ENCODE measurements at regions not wholly inside any gene's neighbourhood (a gene's known extent, or its start where the extent isn't known, plus 50 kb on each side); places are given as distances from the start of the nearest gene placed in this dataset.
"Not testable (repeated sequence)": the region's sequence is repeated elsewhere in the genome, so short reads cannot be mapped to it uniquely, and the experiment has no call there.

- DNase-seq, result not testable (repeated sequence)
Measured at GRCh38 chr1:228796945-228797344, 61.7 kb downstream of the RHOU start.

DNA sequence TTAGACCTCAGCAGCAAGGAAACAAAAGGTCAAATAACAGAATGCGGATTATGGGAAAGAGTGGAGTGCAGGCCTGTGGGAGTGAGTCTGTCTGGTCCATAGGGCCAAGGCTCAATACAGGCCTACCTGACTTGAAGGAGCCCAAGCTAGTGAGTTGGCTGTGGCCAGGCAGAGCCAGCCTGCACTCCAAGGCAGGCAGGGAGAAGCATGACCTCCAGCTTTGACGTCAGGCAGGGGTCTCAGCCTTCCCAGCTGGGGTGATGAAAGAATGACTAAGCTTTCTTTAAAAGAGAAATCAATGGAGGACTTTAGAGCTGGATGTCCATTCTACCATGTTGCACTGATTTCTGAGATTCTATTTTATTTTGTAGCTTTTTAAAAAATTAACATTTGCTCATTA is 62.8 kb downstream of the RHOU start:
- DNase-seq, result no peak

DNA sequence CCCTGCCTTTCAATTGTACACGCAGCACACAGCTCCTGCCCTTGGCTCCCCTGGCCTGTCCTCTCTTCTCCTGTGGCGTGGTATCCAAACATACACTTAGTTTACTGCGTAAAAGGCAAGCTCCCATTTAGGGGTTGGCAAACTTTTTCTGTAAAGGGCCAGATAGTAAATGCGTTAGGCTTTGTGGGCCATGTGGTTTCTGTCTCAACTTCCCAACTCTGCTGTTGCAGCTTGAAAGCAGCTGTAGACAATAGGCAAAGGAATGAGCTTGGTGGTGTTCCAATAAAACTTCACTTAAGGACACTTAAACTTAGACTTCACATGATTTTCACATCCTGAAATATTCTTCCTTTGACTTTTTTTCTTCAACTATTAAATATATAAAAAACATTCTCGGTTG is 63.3 kb downstream of the RHOU start:
- DNase-seq, result no peak

DNA sequence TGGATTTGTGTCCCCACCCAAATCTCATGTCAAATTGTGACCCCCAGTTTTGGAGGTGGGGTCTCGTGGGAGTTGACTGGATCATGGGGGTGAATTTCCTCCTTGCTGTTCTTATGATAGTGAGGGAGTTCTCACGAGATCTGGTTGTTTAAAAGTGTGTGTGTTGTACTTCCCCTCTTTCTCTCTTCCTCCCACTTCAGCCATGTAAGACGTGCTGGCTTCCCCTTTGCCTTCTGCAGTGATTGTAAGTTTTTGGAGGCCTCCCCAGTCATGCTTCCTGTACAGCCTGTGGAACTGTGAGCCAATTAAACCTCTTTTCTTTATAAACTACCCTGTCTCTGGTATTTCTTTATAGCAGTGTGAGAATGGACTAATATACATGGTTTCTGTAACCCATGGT is 64.6 kb downstream of the RHOU start:
- peak; percentile 70 to 80 (median 75) for DNase-seq

GRCh38 chr1:228801068-228801467 is 65.8 kb downstream of the RHOU start:
- no peak for DNase-seq

DNA sequence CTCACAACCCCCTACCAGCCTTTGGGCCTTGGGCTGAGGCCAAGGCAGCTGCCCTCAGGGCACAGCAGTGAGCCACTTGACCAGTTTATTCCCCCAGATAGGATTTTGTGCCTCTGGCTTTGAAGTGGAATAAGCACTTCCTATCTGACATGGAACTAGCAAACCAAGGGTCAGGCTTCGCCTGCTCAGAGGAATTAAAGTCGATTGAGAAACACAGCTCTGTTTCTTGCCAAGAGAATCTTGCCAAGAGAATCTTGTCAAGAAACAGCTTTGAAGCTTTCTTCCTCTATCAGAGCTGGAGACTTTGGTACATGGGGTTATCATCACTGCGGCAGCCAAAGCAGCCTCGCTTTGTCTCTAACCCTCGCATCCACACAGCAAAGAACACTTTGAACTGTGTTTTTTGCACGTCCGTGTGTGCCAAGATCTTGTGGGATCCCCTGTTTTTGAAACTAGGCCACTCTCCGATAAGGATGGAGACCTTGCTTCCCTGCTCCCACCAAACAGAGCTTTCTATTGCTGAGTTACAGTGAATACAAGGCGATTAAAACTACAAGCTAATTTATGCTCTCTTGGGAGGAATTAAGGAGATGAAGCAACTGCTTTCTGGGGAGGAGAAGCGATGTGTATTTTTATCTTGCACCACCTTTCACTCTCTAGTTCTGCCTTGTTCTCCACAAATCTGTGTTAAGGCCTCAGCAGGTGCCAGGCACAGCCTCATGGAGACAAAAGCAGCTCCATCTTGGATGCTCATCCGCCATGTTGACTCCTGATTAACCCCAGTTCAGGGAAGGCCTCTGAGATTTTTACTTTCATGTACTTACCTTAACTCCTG is 67.3 kb downstream of the RHOU start:
- DNase-seq, result peak in 1 of 3 donors; percentile 20

DNA sequence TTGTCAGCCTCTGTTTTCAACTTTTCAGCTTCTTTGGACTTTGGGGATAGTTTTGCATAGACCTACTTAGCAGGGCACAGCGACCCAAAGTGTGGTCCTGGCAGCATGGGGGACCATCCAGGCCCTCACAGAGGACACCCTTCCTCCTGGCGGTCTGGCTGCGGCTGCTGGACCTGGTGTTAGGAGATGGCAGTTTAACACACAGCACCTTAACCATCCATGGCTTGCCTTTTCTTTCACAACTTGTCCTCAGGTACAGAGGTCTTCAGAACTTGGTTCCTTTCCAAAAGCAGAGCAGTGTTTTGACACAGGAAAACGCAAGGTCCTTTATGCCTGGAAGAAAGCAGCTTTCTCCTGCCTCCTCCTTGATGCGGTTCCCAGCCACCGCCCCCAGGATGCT is 68.1 kb downstream of the RHOU start:
- no peak for DNase-seq

DNA sequence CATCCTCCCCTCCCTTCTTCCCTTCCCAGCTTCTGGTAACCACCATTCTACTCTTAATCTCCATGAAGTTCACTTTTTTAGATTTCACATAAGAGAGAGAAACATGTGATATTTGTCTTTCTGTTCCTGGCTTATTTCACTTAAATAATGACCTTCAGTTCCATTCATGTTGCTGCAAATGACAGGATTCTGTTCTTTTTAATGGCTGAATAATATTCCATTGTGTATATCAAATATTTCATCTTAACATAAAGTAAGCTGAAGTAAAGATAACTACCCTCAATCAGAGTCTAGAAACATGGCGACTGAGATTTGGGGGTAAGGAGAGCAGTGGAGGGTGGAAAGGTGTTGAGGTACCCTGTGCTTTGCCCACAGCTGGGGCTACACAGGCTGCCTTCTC is 68.9 kb downstream of the RHOU start:
- DNase-seq, result no peak

DNA sequence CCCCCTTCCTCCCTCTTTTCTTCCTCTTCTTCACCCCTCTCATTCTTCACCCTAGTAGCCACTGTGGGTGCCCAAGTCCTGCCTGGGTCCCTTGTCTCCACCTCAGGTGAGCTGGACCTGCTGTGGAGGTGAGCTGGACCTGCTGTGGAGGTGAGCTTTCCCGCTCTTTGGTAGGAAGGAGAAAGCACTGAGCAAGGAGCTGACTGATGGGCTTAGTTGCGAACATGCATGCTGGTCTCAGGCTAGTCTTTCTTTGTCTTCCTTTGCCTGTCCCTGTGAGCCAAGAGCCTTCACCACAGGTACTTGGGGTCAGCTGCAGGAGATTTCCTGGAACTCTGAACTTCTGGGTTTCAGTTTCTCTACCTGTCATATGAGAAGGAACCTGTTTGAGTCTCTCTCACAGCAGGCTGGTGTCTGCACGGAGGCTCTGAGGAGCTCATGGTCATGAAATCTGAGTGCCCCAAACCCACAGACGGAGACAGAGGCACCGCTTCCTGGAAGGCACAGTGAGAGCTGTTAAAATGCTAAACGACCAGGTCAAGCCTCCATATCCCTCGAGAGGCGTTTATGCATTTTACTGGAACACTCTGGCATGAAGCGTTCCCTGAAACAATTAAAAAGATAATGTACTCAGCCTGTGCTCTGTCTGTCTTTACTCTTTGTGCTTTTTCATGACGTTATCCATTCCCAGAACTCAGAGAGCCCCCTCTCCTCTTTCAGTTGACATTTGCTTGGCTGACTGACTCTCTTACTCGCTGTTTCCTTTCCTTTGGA is 69.5 kb downstream of the RHOU start:
- DNase-seq, result no peak

DNA sequence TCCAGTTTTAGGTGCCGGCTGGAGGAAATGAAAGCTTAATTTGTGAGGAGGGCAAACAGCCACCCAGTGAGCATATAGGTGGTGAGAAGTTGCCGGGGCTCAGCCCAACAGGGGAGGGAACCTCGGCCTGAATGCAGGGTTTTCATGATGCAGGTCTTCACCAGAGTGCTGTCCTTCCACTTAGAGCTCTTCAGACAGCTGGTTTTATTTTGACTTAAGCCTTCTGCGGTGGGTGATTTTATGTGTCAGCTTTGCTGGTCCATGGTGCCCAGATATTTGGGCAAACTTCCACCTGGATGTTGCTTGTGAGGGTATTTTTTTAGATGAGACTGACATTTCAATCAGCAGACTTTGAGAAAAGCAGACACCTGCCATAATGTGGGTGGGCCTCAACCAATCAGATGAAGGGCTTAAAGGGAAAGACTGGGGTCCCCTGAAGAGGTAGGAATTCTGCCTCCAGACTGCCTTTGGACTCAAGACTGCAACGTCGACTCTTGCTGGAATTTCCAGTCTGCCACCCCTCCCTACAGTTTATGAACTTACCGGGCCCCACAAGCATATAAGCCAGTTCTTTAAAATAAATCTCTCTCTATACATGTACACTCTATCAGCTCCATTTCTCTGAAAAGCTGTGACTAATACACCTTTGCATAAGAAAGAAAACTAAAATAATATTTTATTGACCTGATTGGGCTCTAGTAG is 72.8 kb downstream of the RHOU start:
- no peak for DNase-seq

DNA sequence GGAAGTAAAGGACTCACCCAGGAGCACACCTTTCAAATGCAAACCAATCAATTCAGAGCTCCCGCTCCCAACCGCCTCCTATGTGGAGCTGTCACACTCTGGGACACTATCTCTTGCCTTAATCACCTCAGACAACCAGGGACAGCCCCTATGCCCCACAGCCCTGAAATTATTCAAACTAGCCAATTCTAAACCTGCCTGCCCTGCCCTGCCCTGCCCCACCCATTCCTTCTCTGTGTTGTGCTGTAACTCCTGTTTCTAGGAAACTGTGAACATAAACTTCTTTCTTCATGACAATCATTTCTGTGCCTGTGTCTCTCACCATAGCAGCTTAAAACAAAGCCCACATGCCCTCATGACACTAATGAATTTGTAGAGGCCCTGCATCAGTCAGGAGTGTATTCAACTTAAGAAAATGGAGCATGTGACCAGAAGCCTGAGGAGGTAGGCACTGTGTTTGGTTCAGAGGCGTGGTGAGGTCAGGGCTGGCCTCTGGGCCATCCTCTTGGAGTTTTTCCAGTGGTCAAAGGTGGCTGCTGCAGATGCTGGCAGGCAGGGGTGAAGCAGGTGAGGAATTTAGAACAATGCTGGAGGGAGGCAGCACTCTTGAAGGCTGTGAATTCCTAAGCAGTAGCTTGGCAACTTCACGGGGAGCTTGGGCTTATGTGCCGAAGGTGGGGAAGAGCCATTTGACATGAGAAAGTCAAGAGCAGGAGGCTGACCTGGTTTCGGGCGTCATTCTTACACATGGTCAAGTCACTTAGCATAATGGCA is 74.5 kb downstream of the RHOU start:
- no peak for DNase-seq

GRCh38 chr1:228810395-228810758 is 75.1 kb downstream of the RHOU start:
- DNase-seq, result no peak

- DNase-seq, result peak; percentile 42 to 51 (median 48)
Measured at GRCh38 chr1:228810878-228811711, 75.8 kb downstream of the RHOU start.

DNA sequence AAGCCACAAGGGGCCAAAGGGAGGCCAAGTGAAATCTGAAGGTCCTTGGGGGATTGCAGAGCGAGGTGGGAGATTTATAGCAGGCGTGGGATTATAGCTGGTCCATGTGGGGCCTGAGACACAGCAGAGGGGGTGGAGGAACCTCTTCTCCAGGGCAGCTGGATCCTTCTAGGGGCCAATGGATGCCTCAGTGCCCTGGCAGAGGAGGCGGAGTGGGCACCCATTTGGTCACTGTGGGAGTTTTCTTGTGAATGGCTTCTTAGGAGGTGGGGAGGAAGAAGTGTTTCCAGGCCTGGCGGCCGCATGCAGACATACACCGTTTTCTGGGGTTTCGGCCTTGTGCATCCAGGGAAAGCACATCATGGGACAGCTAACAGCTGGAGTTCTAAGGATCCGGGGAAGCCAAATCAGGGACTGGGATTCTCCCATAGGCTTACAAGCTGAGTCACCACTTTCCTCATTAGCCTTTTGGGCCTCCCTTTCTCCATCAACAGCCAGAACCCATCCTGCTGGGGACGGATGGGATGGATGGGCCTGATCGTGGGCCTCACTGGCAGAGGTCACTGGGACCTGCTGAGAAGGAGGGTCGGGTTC is 76.5 kb downstream of the RHOU start:
- DNase-seq, result no peak

GRCh38 chr1:228812961-228813360 is 77.7 kb downstream of the RHOU start:
- DNase-seq, result peak; percentile 18 to 65 (median 54)

- no peak for DNase-seq
Measured at GRCh38 chr1:228814176-228814575, 78.9 kb downstream of the RHOU start.

- no peak for DNase-seq
Measured at GRCh38 chr1:228818296-228818695, 83.0 kb downstream of the RHOU start.

GRCh38 chr1:228818928-228819630 is 83.8 kb downstream of the RHOU start:
- DNase-seq, result peak; percentile 38 to 72 (median 66)

DNA sequence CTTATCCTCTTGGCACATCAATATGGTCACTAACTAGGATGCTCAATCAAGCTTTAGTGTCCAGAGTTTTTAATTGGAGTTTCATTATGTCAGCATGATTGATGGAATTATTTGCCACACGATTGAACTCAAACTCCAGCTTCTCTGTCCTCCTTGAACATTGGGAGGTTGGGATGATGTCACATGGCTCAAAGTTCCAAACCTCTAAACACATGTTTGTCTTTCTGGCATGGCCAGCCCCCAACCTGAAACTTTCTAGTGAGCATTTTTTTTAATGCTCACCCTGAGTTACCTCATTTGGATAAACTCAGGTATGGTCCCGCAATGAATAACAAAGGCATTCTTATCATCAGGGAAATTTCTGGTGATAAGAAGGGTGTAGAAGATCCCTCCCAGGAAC is 86.0 kb downstream of the RHOU start:
- DNase-seq, result no peak

DNA sequence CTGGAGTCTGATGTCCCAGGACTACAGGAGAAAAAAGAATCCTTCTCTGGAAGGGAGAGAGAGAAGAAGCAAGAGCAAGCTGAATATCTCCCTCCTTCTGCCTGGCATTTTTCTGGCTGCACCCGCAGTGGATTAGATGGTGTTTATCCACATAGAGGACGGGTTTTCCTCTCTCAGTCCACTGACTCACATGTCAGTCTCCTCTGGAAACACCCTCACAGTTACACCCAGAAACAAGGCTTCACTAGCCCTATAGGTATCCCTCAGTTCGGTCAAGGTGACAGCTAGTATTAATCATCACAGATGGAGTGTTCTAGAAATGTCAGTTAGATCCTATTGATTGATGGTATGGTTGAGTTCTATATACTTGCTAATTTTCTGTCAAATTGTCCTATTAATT is 87.9 kb downstream of the RHOU start:
- peak in 2 of 3 donors; percentile 35 to 38 for DNase-seq

DNA sequence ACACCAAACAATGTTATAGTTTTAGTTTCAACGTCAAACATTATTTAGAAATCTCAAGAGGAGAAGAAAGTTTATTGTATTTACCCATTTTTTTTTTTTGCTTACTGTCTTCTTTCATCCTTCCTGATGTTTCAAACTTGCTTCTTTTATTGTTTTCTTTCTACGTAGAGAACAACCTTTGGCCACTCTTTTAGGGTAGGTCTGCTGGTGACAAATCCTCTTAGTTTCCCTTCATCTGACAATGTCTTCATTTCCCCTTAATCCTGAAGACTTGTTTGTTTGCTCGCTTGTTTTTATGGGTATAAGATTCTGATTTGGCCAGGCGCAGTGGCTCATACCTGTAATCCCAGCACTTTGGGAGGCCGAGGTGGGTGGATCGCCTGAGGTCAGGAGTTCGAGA is 89.1 kb downstream of the RHOU start:
- no peak for DNase-seq
